ENCODE measurements at regions not wholly inside any gene's neighbourhood (a gene's known extent, or its start where the extent isn't known, plus 50 kb on each side); places are given as distances from the start of the nearest gene placed in this dataset.
"Not testable (repeated sequence)": the region's sequence is repeated elsewhere in the genome, so short reads cannot be mapped to it uniquely, and the experiment has no call there.

- DNase-seq, result no peak
Observed at GRCh38 chrX:85808217-85808616, 239.1 kb downstream of the CHM start.

DNA sequence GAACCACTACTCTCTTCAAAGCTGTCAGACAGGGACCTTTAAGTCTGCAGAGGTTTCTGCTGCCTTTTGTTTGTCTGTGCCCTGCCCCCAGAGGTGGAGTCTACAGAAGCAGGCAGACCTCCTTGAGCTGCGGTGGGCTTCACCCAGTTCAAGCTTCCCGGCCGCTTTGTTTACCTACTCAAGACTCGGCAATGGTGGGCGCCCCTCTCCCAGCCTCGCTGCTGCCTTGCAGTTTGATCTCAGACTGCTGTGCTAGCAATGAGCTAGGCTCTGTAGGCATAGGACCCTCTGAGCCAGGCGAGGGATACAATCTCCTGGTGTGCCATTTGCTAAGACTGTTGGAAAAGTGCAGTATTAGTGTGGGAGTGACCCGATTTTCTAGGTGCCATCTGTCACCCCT lies 275.0 kb downstream of the CHM start:
- not testable (repeated sequence) for DNase-seq

GRCh38 chrX:85765651-85766050 lies 281.7 kb downstream of the CHM start:
- no peak for DNase-seq

GRCh38 chrX:85723025-85723424 lies 324.3 kb downstream of the CHM start:
- not testable (repeated sequence) for DNase-seq

GRCh38 chrX:85703233-85703632 lies 323.8 kb upstream of the POF1B start:
- DNase-seq, result not testable (repeated sequence)

DNA sequence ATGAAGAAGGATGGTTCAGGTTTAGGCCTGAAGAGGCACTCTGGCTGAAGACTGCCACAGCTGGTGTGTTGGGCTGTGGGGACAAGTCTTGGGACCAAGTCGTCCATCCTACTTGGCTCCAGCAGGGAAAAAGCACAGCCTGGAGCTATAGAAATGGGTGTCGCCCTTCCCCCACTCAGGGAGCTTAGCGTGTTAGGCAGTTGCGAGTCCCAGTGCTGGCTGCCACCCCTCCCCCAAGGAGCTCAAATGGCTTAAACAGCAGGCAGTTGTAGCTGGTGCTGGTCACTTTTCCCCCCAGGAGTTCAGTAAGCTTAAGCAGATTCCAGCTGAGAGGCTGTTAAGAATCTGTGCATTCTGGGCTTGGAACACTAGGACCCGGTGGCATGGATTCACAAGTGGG lies 319.5 kb upstream of the POF1B start:
- DNase-seq, result no peak

GRCh38 chrX:85685843-85686242 lies 306.4 kb upstream of the POF1B start:
- no peak for DNase-seq

GRCh38 chrX:85666471-85666870 lies 287.0 kb upstream of the POF1B start:
- no peak for DNase-seq

DNA sequence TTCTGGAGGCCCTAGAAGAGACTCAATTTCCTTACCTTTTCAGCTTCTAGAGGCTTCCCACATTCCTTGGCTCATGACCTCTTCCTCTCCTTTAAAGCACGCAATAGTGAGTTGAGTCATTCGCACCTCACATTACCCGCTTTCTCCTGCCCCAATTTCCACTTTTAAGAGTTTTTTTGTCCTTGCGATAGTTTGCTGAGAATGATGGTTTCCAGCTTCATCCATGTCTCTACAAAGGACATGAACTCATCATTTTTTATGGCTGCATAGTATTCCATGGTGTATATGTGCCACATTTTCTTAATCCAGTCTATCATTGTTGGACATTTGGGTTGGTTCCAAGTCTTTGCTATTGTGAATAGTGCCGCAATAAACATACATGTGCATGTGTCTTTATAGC lies 284.5 kb upstream of the POF1B start:
- DNase-seq, result not testable (repeated sequence)

DNA sequence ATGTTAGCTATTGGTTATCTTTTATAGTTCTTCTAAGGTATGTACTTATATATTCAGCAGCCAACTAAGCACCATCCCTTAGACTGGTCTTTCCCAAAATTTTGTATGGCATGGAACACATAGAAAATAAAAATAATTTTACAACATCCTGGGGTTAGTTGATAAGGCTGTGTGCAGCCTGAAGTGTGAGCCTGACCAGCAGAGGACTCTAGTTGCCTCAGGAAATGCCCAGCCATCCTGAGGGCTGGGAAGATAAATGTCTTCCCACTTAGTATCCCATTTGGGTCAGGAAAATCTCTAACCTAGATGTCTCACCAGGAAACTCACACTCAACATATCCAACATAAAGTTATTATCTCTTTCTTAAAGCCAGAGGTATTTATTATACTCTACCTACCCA lies 251.4 kb upstream of the POF1B start:
- DNase-seq, result no peak

DNA sequence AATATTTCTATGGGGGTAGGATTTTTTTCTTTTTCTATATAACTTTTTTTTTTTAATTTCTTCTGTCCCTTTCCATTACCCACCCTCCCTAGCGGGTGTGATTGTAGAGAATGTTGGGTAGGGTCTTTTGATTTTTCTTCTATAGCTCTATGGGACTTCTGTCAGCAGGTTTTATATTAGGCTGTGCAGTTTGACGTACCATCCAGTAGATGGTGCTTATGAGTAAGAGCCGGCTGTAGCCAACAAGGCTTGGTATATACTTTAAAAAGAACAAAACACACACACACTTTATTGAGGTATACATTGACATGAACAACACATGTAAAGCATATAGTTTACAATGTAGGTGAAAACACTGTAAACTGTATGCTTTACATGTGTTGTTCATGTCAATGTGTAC lies 247.9 kb upstream of the POF1B start:
- DNase-seq, result no peak

GRCh38 chrX:85622635-85623034 lies 243.2 kb upstream of the POF1B start:
- DNase-seq, result no peak

GRCh38 chrX:85620466-85620865 lies 241.0 kb upstream of the POF1B start:
- DNase-seq, result peak; percentile 10

DNA sequence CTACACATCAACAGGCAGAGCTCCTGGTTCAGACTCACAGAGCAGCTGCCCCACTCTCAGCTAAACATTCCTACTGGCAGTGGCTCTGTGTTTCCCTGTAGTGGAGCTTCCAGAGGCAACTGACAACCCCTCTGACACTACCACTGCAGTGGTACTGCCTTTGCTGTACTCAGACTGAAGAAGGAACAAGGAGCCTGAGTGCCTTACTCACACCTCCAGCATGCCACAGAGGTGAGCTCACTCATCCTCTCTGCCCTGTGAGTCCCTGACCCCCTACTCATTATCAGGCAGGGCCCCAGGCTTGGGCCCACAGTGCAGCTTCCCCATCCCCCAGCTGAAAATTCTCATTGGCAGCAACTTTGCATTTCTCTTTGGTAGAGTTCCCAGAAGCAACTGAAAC lies 240.5 kb upstream of the POF1B start:
- DNase-seq, result no peak

GRCh38 chrX:85611926-85612325 lies 232.5 kb upstream of the POF1B start:
- DNase-seq, result no peak

DNA sequence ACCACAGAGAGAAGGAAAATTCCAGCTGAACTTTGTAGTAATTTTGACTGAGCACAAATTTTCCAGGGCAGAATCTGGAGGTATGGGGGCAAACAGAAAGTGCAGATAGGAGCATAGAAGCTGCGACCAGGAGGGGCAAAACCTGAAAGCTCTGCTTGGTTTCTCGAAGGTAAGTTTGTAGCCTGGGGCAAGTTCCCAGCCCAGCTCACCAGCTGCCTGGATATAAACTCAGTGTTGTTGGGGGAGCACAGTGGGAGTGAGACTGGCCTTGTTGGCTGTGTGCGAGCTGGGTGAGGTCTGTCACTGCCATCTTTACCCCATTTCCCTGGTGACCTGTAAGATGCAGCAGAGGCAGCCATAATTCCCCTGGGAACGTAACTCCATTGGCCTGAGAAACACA lies 213.5 kb upstream of the POF1B start:
- DNase-seq, result no peak

- DNase-seq, result peak; percentile 45
Observed at GRCh38 chrX:85591536-85591935, 212.1 kb upstream of the POF1B start.

DNA sequence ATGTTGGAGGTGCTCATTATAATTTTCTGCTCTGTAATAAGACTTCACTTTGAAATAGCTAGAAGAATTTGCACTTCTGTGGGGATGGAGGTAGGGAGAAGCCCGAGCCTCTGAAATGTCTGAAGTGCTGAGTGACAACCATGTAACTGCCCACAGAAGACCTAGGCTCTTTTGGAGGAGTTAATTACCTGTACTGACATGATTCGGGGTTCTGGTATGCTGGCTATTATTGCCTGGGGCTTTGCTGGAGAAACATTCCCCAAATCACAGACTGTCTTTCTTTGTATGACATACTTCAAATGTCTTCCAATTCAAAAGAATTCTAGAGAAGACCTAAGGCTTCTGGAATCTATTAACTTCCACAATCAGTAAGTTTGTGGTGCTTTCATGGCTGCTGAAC lies 211.2 kb upstream of the POF1B start:
- DNase-seq, result no peak

GRCh38 chrX:85573801-85574200 lies 194.3 kb upstream of the POF1B start:
- DNase-seq, result no peak

- no peak for DNase-seq
Observed at GRCh38 chrX:85570496-85570895, 191.0 kb upstream of the POF1B start.

DNA sequence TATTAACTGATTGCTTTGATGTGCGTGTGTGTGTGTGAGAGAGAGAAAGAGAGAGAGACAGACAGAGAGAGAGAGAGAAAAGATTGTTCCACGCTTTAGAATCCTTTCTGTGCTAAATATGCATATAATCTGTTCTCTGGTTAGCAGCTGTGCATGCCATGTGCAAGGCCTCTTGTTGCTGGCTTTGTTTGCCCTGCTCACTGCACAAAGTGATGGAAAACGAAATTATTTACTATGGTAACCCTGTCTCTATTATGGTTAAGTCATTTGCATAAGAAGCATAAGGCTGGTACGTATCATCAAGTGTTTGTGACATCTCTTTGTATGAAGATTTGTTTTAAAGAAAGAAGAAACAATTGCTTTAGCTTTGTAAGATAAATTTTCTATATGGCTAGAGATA lies 190.2 kb upstream of the POF1B start:
- DNase-seq, result no peak

DNA sequence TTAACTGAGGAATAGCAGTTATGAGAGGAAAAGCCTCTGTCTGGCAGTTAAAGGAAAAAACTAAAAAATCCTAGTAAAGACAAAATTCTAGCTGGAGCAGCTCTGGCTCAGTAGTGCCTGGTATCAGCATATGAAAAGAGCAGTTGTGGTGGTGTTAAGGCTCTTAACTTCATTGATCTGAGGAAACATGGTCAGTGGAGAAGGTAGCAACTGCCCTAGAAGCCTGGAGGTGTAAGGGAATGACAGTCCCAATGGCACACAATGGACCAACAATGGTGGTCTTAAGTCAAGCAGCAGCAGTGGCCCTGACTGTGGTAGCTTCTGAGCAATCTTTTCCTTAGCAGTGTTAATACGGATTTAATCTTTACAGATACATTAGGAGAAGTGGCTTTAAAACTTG lies 189.6 kb upstream of the POF1B start:
- no peak for DNase-seq

DNA sequence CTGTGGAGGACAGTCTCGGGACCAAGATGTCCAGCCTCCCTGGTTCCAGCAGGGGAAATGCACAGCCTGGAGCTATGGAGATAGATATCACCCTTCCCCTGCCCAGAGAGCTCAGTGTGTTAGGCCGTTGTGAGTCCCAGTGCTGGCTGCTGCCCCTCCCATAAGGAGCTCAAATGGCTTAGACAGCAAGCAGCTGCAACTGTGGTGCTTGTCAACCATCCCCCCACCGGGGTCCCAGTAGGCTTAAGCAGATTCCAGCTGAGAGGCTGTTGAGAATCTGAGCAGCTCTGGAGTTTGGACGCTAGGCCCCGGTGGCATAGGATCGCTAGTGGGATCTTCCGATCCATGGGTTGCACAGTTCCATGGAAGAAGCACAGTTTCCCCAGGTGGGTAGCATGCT lies 181.8 kb upstream of the POF1B start:
- DNase-seq, result no peak

DNA sequence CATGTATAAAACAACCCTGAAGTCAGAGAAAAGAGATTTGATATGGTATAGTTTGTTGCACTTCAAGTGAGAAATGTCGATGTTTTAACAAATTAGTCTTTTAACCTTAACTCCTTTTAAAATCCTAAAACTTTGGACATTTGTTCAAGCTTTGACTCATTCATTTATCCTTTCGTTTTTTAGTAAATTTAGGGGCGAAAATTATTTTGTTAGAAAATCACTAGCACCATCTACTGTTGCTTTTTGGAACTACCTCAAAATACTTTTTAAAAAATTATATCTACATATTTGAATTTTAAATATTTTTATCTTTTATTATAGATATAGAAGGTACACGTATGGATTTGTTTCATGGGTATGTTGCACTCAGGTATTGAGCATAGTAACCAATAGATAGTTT lies 165.1 kb upstream of the POF1B start:
- DNase-seq, result no peak

- no peak for DNase-seq
Observed at GRCh38 chrX:85543866-85544265, 164.4 kb upstream of the POF1B start.

Data from muscle of arm (tissue), 1 donor.